Stimulated activated CD4-positive, alpha-beta T cell treated with anti-CD3 and anti-CD28 coated beads, Interleukin-15, amount 100 ng/mL, for 1 hour (primary cell): ENCODE measurements at regions not wholly inside any gene's neighbourhood (a gene's known extent, or its start where the extent isn't known, plus 50 kb on each side); places are given as distances from the start of the nearest gene placed in this dataset.
"Not testable (repeated sequence)": the region's sequence is repeated elsewhere in the genome, so short reads cannot be mapped to it uniquely, and the experiment has no call there.

Source experiments
- DNase-seq, 2 donors: peaks; one replicate each; pipeline ENCODE4 v3.0.0-alpha.2; 2020; ENCODE audit warnings: low read depth in 1 of 2, low spot score in 1 of 2

GRCh38 chr2:196516564-196516963 lies 123.0 kb upstream of the CCDC150 start:
- DNase-seq, result no peak

GRCh38 chr2:196520605-196521004 lies 118.9 kb upstream of the CCDC150 start:
- DNase-seq, result no peak

- DNase-seq, result not testable (repeated sequence)
Measured at GRCh38 chr2:196526981-196527725, 112.4 kb upstream of the CCDC150 start.

- DNase-seq, result no peak
Measured at GRCh38 chr2:196528486-196529223, 110.9 kb upstream of the CCDC150 start.

- no peak for DNase-seq
Measured at GRCh38 chr2:196530910-196531309, 108.6 kb upstream of the CCDC150 start.

GRCh38 chr2:196533772-196534397 lies 105.6 kb upstream of the CCDC150 start:
- no peak for DNase-seq

GRCh38 chr2:196534495-196534894 lies 105.0 kb upstream of the CCDC150 start:
- no peak for DNase-seq

GRCh38 chr2:196535061-196535460 lies 104.5 kb upstream of the CCDC150 start:
- no peak for DNase-seq

- DNase-seq, result no peak
Measured at GRCh38 chr2:196535742-196536141, 103.8 kb upstream of the CCDC150 start.

GRCh38 chr2:196537311-196537710 lies 102.2 kb upstream of the CCDC150 start:
- no peak for DNase-seq

- no peak for DNase-seq
Measured at GRCh38 chr2:196538189-196538588, 101.3 kb upstream of the CCDC150 start.

- no peak for DNase-seq
Measured at GRCh38 chr2:196538646-196539045, 100.9 kb upstream of the CCDC150 start.

- DNase-seq, result no peak
Measured at GRCh38 chr2:196544906-196545433, 94.5 kb upstream of the CCDC150 start.

GRCh38 chr2:196546151-196546919 lies 93.2 kb upstream of the CCDC150 start:
- no peak for DNase-seq

GRCh38 chr2:196549052-196549451 lies 90.5 kb upstream of the CCDC150 start:
- DNase-seq, result no peak

GRCh38 chr2:196551014-196551413 lies 88.5 kb upstream of the CCDC150 start:
- no peak for DNase-seq

GRCh38 chr2:196555161-196555560 lies 84.4 kb upstream of the CCDC150 start:
- DNase-seq, result no peak

GRCh38 chr2:196555726-196556125 lies 83.8 kb upstream of the CCDC150 start:
- DNase-seq, result no peak

- DNase-seq, result no peak
Measured at GRCh38 chr2:196558497-196558896, 81.0 kb upstream of the CCDC150 start.

GRCh38 chr2:196563876-196564275 lies 75.6 kb upstream of the CCDC150 start:
- DNase-seq, result no peak

- no peak for DNase-seq
Measured at GRCh38 chr2:196565106-196565765, 74.3 kb upstream of the CCDC150 start.
